ENCODE measurements at regions not wholly inside any gene's neighbourhood (a gene's known extent, or its start where the extent isn't known, plus 50 kb on each side); places are given as distances from the start of the nearest gene placed in this dataset.
A peak's percentile ranks its signal among the peaks of the same experiment; 100 is the strongest.

DNA sequence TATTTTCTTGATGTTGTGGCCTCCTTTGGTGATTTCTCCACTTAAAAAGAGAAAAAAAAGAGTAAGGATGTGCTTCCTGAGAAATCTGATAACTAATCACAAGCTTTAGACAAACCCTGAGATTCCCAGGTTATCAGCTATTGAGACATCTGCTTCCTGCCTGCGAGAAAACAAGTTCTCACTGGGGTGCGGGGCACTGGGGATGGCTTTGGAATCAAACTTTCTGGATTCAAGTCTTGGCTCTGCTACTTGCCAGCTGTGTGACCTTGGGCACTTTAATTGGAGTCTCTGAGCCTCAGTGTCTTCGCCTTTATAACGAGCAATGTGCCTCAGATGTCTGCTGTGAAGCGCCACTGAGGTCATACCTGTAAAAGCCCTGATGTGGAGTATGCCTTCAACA lies 152.5 kb upstream of the NAV2 start:
- DNase-seq (ENCODE audit: low read depth in 3 of 3): no peak

GRCh38 chr11:19559746-19560145 lies 152.9 kb upstream of the NAV2 start:
- DNase-seq (ENCODE audit: low read depth in 3 of 3): no peak

- DNase-seq (ENCODE audit: low read depth in 3 of 3): no peak
Measured at GRCh38 chr11:19558189-19558986, 154.2 kb upstream of the NAV2 start.

- DNase-seq (ENCODE audit: low read depth in 3 of 3): peak; percentile 26 to 75 (median 53)
Measured at GRCh38 chr11:19557720-19558140, 154.9 kb upstream of the NAV2 start.

DNA sequence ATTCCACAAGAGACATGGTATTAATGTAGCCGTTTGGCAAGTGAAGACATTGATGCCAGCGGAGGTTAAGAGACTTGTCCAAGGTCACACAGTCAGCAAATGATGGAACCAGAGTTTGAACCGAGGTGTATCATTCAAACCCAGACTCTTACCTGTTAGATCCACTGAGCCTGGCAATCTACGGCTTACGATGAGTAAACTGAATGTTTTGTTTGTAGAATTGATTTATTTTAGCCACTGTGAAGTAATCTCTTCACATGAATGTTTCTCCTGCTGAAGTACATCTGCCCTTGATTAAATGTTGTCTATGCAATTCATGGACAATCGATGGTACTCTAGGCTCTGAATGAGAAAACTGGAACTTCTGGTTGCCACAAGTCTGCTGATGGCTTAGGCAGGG lies 155.5 kb upstream of the NAV2 start:
- DNase-seq (ENCODE audit: low read depth in 3 of 3): no peak

- DNase-seq (ENCODE audit: low read depth in 3 of 3): no peak
Measured at GRCh38 chr11:19555266-19555665, 157.4 kb upstream of the NAV2 start.

- DNase-seq (ENCODE audit: low read depth in 3 of 3): peak; percentile 54 to 72 (median 65)
Measured at GRCh38 chr11:19553683-19554333, 158.8 kb upstream of the NAV2 start.

GRCh38 chr11:19552656-19553260 lies 159.9 kb upstream of the NAV2 start:
- DNase-seq (ENCODE audit: low read depth in 3 of 3): no peak

DNA sequence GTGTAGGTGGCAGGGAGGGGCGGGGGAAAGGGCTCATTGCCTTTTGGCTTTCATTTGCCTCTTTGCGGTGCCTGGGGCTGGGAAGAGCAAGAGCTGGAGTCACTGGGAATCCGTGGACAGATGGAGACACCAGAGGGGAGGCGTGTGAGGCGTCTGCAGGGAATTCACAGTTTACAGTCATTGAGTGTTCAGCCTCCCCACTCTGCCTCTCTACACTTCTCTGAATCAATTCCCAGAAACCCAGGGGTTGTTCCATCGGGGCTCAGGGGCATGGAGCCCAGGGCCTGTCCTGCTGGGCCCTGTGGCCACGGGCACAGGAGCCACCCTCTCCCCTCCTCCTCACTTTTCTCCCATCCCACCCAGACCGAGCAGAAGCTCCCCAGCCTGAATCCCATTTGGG lies 160.5 kb upstream of the NAV2 start:
- DNase-seq (ENCODE audit: low read depth in 3 of 3): no peak

DNA sequence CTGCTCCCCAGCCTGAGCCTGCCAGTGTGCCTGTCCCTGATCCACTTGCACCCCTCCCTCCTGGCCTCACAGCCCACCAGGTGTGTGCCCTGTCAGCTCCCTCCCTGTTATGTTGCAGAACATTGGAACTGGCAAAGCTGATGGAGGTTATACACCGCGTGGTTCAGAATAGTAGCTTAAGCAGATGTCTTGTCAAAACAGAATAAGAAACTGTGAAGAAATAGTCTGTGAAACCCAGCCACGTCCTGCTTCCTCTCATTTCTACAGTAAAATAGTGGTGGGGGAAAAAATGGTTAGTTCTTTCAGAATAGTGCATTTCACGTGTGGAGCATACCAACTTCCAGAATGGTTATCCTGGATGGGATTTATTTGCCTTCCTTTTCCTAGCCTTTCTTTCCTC lies 161.2 kb upstream of the NAV2 start:
- no peak for DNase-seq (ENCODE audit: low read depth in 3 of 3)

DNA sequence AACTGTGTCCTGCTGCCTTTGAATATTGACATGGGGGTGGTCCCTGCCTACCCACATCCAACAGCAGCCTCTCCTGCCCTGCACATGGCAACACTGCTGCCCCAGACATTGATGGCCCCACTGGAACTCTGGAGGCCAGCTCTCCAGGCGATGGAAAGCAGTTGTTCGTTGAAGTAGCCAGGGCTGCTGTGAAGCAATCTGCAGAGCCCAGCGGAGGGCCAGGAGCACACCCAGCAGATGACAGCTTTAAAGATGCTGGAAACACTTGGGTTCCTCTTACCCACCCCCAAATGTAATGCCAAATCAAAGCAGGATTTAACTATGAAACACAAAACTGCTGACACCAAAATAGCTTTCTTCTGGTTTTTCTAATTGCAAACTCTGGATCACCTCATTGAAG lies 165.6 kb upstream of the NAV2 start:
- DNase-seq (ENCODE audit: low read depth in 3 of 3): no peak

- no peak for DNase-seq (ENCODE audit: low read depth in 3 of 3)
Measured at GRCh38 chr11:19546325-19546724, 166.3 kb upstream of the NAV2 start.

DNA sequence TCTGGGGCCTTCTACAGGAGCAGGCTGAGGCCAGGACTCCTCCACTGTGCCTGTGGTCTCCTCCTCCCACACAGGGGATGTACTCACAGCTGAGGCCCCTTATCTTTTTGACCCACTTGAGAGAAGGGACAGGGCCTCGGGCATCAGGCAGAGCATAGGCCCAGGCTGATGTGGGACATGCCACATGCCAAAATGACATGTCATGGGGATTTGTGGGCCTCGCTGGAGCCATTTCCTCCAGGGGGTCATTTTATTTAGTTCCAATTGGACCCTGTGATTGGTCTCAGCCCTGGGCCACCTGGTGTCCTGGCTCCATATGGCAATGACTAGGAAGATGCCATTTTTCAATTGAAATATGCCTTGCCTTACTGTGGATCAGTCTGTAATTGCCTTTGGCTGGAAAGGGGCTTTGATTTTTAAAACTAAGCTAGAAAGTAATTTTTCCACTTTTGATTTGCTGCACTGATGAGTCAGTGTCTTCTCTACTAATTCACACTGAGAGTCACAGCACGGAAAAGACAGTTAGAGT lies 171.1 kb upstream of the NAV2 start:
- no peak for DNase-seq (ENCODE audit: low read depth in 3 of 3)

DNA sequence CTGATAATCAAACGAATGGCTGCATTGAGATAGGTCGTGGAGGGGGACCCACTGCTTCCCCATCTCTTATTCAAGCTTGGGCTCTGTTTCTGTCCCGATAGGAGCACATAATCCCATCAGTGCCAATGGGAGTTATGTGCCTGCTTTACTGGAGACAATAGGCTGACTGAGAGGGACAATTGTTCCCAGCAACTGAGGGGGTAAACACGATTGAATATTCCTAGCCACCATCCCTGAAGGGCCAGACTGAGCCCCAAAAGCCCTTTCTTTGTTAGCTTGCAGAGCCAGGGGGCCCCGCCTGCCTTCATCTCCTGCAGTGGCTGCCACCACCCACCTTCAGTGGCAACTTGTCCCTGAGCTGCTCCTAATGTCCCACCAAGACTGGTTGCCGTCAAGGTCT lies 172.8 kb upstream of the NAV2 start:
- no peak for DNase-seq (ENCODE audit: low read depth in 3 of 3)

- DNase-seq (ENCODE audit: low read depth in 3 of 3): no peak
Measured at GRCh38 chr11:19537803-19538453, 174.7 kb upstream of the NAV2 start.

DNA sequence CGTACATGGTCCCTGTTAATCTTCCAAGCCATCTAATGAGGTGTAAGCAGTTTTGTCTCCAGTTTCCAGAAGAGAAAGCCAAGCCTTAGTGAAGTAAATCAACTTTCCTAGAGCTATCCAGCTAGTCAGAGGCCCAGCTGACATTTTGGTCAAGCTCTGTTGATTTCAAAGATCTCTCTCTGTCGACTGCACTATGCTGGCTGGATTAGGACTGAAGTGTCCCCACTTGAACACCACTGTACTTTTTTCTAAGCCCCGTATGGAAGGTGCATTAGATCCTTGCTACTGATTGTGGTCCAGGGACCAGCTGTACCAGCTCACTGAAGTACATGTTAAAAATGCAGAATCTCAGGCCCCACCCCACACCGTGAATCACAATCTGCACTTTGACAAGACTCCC lies 176.5 kb upstream of the NAV2 start:
- no peak for DNase-seq (ENCODE audit: low read depth in 3 of 3)

- no peak for DNase-seq (ENCODE audit: low read depth in 3 of 3)
Measured at GRCh38 chr11:19530505-19530904, 182.1 kb upstream of the NAV2 start.

- no peak for DNase-seq (ENCODE audit: low read depth in 3 of 3)
Measured at GRCh38 chr11:19526119-19526518, 186.5 kb upstream of the NAV2 start.

DNA sequence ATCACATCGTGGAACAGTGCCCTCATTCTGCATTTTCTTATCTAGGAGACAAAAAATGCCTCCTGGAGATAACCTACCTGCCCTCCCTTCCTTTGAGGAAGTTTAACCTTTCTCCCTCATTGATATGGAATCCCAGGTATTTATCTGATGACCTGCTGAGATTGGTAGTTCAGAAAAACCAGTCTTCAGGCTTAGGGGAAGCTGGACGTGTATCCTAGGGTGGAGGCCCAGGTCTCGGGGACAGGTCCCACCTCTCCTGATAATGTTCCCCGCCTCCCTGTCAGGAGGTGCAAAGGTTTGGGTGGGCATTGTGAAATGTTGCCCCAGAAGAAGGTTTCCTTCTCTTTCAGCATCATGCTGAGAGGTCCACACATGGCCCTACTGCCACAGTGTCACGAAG lies 186.9 kb upstream of the NAV2 start:
- DNase-seq (ENCODE audit: low read depth in 3 of 3): no peak

DNA sequence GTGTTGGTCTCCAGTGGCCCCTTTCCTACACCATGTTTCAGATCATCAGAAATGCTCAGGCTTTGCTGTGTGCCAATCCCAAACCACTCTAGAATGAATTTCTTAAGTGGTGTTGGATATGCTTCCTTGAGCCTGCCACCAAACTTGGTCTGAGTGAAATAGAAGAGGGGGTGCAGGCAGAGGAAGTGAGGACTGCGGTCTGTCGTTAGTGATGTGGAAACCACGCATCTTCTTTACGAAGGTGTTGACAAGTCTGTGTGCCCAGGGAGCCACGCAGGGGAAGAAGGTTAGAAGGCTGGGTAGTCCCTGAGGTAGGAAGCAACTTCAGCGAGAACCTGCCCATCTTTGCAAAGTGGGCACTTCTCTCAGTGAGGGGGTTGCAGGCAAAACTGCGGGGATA lies 187.4 kb upstream of the NAV2 start:
- no peak for DNase-seq (ENCODE audit: low read depth in 3 of 3)

DNA sequence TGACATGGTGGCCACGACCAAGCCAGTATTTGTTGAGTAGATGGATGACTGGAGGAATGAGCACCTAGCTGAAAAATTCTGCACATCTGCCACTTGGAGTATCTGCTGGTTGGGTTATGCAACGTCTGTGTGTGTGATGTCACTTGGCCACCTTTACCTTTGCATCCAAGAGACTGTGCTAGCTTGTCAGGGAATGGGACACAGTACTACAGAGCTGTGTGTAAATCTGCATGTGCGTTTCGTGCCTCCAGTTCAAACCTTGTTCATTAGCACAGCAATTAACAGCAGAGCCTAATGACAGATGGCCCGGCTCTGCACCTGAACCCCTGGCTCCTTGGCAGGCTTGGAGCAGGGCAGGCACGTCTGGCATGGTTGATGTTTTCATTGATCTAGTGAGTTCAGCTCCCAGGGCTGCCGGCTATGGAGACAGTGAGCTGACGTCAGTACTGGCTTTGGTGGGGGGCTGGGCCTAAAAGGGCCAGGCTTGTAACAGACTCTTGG lies 188.4 kb upstream of the NAV2 start:
- no peak for DNase-seq (ENCODE audit: low read depth in 3 of 3)

DNA sequence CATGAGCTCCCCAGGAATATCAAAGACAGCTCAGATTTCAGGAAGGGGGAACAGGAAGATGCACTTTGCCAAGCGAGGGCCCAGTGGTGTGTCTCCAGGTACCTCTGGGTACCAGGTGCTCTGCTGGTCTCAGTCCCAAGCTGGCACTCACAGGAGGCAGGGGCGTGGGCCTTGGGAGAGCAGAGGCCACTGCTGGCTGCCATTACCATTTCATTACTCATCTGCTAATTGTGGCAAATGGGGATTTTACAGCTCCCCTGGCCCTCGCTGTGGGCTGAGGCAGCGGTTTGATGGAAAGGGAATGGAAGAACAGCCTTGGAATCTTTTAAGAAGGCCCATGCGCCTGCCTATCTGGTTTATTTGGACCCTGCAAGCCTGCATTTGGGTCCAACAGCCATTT lies 192.0 kb upstream of the NAV2 start:
- no peak for DNase-seq (ENCODE audit: low read depth in 3 of 3)

All from stimulated activated CD4-positive, alpha-beta T cell treated with anti-CD3 and anti-CD28 coated beads, TNF-alpha, amount 100 ng/mL, for 48 hours (primary cell).